OCI-M2 (cell line): ENCODE measurements at regions not wholly inside any gene's neighbourhood (a gene's known extent, or its start where the extent isn't known, plus 50 kb on each side); places are given as distances from the start of the nearest gene placed in this dataset.
"Not testable (repeated sequence)": the region's sequence is repeated elsewhere in the genome, so short reads cannot be mapped to it uniquely, and the experiment has no call there.

Experiments used
- DNase-seq: peaks from one replicate; lab custom pipeline; 2025; ENCODE audit not compliant: unreplicated experiment; lab: John Stamatoyannopoulos, UW

- DNase-seq, result no peak
These were observed 238.9 kb upstream of the ID2 start for GRCh38 chr2:8442833-8443486.

DNA sequence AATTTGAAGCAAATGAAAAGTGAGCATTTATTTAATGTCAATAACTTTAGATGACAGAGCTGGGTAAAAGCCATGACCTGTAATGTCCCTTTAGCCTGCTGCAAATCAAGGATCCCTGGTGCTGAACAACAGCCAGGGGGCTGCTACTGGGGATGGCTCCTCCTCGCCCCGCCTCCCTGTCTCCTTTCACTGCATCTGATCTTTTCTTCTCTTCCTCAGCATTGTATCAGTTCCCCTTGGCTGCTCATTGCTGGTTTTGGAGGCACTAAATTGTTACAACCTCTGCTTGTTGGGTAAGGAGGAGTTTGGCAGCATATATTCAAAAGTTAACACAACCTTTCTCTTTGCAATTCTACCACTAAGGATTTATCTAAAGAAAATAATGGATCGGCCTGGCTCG lies 236.3 kb upstream of the ID2 start:
- no peak for DNase-seq

GRCh38 chr2:8446751-8447150 lies 235.1 kb upstream of the ID2 start:
- not testable (repeated sequence) for DNase-seq

- DNase-seq, result no peak
These were observed 234.1 kb upstream of the ID2 start for GRCh38 chr2:8447610-8448221.

GRCh38 chr2:8448824-8449556 lies 232.9 kb upstream of the ID2 start:
- DNase-seq, result no peak

DNA sequence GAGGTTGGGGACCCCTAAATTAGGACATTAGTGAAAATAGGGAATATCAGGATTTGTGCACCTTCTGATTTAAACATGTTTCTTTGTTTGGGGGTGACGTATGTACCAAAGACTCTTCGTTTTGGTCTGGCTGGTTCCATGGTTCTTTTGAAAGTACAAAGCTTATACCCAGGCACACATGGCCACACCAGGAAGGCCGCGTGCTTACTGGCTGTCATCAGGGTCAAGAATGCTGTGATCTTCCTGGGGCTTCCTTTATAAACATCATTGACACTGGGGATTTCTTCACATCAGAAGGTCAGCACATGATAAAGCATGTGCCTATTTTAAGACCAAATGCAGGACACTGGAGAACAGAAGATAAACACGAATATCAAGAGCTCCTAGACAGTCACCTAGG lies 230.6 kb upstream of the ID2 start:
- no peak for DNase-seq

DNA sequence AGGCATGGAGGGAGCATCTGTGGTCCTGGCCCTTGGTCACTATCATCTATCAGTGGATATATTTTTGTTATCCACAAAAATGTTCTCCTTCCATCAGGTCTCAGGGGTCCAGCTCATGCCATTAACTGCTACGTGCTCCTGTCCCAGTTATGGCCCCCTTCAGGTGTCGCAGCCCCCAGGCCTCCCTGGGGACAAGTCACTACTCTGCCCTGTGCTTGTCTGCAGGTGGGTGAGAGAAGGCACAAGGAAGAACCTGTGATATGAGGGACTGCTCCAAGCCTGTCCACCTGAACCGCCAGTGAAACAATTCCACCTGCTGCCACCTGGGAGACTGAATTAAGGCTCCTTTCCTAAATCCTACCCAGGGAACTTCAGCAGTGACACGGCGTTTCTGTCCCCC lies 229.6 kb upstream of the ID2 start:
- no peak for DNase-seq

DNA sequence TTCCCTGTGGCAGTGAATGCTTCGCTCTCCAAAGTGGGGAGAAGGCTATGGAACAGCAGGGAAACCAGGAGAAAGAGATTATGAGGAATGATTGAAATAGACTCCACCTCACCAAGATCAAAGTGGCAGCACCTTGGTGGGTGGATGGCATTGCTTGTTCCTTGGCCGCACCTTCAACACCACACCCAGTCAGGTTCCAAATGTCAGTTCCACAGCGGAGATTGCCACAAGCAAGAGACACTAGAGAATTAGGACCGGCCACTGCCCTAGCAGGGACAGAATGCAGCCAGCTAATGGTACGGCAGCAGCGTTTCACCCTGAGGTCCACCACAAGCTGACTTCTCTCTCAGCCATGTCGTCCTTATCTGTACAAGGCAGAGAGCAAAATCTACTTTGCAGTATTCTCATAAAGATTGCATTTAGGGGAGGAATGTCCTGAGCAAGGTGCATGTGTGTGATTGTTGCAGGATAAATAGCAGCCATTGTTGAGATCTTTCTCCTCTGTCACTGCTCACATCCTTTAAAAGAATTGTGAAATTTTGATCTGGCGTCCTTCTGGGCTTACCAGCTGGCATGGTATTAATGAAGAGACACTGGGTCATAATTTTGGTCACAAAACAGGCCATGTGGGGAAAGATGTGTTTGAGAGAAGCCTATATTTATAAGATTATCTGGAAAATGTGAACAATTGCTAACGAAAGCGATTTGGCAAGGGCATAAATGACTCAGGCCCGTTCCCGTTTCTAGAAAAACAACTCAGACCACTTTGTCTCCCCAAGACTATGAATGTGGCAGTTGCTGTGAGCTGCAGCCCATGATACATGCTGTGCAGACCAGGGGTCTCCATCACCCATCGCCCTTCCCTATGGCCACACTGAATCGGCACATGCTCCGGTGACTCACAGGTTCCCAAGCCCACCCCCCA lies 228.6 kb upstream of the ID2 start:
- DNase-seq, result no peak

GRCh38 chr2:8453904-8454302 lies 228.0 kb upstream of the ID2 start:
- DNase-seq, result no peak

- DNase-seq, result no peak
These were observed 227.1 kb upstream of the ID2 start for GRCh38 chr2:8454797-8455196.

DNA sequence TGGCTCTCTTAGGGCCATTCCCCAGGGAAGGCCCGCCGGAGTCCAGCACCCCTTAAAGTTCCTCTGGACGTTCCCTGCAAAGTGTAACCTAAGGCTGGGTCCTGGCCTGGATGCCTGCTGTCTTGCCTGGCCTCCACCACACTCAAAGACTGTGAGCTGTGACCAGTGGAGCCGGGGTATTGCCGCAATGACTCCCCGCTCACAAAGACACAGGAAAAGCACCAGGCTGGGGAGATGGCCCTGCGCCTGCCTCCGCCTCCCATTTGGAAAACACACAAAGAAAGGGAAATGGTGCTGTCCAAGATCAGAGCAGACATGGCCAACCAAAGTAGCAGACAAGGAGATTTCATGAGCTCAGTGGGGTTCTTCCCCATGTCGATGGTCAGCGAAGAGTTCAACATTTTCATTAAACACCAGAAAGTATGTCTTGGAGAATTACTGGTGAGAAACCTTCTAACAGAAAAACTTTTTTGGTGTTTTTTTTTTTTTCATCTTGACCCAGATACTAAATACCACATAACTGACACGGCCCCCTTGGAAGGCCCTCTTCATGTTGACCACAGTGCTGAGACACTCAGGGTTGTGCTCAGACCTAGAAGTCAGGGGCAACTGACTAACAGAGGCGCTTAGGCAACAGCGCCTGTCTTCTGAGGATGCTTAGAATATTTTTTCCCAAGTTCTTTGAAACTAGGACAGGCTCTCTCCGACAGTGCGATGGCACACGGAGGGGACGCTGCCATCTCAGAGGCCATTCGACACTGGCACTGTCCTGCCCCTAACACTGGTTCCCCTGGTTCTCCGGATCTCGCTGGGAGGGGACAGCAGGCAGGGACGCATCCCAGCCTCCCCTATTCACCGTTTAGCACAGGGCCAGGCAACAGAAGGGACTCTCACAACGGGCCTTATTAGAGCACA lies 226.4 kb upstream of the ID2 start:
- no peak for DNase-seq

GRCh38 chr2:8456151-8457091 lies 225.4 kb upstream of the ID2 start:
- DNase-seq, result no peak

DNA sequence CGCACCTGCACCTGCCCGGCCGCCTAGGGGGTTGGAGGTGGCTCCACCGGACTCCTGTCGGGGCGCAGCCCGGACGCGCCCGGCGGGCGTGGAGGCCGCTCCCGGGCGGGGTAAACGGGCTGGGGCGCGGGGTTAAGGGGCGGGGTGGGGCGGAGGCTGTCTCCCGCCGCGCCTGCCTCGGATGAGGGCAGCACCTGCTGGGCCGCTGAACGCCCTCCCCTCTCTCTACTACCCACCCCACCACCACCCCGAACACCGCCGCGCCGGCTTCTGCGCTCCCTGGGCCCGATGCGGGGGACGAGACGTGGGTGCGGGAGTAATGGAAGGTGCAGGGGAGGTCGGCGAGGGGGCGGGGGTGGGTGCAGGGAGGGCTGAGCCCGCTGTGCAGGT lies 224.8 kb upstream of the ID2 start:
- no peak for DNase-seq

DNA sequence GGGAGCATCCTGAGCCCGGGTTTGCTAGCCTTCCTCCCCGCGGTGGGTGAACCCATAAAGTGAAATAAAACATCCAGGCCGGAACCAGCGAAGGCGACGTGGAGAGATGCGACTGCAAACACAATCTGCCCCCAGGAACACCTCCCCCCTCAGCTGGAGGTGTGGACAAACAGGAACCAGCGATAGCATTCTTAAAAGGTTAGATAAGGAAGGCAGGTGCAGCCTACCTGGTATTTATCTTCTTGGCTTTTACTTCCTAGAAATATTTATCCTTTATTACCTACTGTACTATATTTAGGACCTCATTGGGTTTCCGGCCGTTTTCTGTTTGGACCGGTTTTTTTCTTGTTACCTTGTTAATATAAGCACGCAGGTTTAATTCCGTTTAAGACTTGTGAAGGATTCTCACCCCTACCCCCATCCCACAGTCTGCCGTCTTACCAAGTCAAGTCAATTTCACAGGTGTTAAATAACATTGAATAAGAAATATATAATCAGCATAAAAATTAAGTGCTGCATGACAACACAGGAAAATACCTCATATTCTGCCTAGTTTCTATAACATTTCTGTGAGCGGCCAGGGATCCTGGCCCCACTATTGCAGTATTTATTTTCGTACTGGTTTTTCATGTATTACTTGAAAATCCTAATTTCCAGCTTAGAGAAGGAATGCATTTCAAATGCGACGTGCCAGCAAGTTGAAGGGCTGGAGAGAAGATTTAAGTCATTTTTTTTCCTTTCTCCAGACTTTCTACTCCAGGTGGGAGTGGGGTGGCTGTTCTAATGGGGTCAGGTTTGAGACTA lies 224.0 kb upstream of the ID2 start:
- DNase-seq, result no peak

GRCh38 chr2:8458503-8459459 lies 223.1 kb upstream of the ID2 start:
- DNase-seq, result no peak

- DNase-seq, result no peak
These were observed 222.4 kb upstream of the ID2 start for GRCh38 chr2:8459474-8459873.

DNA sequence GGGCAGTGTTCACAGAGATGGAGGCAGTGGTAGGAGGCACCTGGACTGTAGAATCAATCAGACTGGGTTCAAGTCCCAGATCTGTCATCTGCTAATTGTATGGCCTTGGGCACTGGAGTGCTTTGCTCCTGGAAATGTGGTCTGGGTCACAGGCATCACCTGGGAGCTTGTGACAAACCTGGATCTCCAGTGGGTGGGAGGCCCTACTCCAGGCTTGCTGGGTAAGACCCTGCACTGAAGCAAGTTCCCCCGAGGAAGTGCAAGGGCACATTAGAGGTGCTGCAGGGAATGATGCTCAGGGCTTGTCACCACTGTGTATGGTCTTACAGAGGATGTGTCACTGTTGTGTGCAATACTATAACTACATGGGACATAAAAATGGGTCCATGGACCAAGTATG lies 220.5 kb upstream of the ID2 start:
- DNase-seq, result no peak
